GM21526 (cell line): ENCODE measurements at regions not wholly inside any gene's neighbourhood (a gene's known extent, or its start where the extent isn't known, plus 50 kb on each side); places are given as distances from the start of the nearest gene placed in this dataset.

Experiments used
- ATAC-seq: cut with Tn5 transposase; IDR thresholded peaks from one replicate; pipeline ENCODE4 v1.9.1; 2021; ENCODE audit warnings: moderate library complexity; ENCODE audit not compliant: unreplicated experiment, low FRiP score

DNA sequence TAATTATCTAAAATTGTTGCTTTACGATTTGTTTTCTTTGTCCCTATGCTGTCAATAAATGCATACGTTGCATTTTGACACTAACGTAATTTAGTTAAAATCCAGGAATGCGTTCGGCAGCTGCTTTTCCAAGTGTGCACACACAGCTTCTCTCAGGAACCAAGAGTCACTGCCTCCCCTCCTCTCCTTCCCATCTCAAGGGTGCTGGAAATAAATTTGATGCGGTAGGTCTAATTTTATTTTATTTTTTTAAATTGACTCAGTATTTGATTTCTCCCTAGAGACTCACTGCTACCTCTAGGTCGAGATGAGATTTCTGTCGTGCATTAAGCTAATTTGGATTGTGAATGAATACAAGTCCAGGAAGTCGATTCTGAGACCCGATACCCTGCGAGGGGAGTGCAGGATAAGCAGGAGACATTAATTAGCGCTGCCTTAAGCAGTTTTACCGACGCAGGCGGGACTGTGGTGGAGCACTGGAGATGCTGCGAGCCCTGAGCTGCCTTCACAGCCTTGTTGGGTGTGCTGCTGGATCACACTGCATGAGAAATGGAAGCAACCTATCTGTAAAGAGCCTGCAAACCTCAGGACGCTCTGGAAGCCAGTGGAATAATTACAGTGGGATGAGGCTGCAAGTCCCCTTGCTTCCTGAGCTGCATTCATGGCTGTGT lies 381.2 kb downstream of the C6orf118 start:
- ATAC-seq, result no peak

DNA sequence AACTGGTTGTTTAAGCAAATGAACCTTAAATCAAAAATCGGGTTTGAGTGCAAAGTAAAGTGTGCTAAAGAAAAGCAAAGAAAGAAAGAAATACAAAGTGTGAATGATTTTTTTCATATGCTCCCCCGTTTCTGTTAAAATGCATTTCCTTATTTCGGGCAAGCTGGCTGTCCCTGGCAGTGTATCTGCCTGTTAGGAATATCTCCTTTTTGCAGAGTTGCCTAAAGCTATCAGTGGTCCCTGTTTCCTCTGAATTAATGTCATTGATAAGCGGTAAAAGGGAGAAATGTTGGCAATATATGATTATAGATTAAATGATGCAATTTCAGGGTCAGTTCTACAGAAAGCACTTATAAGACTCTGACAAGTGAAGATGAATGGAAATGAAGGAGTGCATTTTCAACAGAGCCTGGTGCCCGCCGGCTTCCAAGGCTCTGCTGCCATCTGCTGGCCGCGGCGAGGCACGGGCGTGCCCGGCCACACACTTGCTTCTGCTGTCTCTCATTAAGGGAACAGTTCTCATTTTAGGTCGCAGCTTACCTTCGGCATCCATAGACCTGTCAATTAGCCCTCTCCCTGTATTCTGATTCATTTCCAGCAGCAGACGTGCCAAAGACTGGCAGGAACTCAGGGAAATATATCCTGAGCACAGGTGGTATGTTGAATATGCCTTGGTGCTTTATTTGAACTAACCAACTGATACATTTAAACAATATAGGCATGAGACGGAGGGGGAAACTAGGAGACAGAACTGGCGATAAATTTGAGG lies 381.9 kb downstream of the C6orf118 start:
- ATAC-seq, result peak; percentile 92

DNA sequence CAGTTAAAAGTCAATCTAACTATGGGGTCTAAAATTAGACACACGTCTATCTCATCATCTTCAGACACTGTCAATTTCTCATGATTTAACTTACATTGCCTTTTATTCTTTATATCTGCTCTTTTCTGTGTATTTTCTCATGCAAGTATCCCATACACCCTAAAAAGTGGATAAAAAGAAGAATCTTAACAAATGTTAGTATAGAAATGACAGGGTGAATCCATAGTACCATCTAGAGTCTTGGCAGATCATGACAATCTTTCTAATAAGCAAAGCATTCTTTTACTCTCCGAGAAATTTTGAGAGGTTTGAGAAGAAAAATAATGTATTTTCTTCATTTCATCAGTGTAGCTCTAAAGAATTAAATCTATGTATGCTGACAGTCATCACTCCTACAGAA lies 382.7 kb downstream of the C6orf118 start:
- no peak for ATAC-seq

DNA sequence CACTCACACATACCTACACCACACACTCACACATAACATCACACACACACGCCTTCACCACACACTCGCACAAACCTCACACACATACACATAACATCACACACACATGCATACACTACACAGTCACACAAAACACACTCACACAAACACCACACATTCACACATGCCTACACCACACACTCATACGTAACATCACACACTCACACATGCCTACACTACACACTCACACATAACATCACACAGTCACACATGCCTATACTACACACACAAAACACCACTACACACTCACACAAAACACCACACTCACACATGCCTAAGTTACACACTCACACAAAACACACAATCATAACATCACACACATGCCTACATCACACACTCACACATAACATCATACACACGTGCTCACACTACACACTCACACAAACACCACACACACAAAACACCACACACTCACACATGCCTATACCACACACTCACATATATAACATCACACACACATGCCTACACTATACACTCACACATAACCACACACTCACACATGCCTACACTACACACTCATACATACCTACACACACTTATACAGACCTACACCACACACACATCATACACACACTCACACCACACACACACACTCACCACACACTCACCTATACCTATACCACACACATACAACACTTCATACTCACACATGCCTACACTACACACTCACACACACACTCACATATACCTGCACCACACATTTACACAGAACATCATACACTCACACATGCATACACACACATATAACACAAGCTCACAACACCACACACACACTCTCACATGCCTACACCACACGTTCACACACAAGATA lies 383.5 kb downstream of the C6orf118 start:
- ATAC-seq, result no peak

DNA sequence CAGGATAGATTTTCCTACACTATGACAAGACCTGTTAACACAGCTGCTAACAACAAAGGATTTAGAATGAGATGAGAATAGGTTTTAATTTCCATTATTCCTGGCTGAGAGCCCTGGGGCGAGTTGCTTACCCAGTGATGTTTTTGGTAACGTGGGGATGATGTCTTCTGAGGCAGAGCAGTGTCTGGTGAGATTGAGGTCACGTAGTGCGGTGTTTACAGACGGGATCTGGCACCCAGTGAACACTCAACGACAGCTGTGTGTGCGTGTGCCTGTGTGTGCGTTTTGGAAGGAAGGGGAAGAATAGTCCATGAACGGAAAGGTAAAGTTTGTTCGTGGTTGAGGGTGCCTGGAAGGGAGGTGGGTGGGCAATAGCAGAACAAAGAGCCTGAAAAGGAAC lies 384.7 kb downstream of the C6orf118 start:
- no peak for ATAC-seq

DNA sequence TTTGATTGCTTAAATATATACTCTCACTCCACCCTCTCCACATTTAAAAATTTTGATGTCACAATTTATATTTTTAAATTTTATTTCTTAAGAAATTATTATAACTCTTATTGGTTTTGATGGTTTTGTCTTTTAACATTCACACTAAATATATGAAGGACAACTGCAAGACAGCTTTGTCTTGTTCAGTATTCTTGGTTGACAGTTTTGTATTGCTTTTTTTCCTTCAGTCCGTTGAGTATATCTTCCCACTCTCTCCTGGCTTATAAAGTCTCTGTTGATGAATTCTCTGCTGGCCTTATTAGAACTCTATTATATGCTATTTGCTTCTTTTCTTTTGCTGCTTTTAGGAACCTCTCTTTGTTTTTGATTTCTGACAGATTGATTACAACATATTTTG lies 392.2 kb downstream of the C6orf118 start:
- ATAC-seq, result no peak

DNA sequence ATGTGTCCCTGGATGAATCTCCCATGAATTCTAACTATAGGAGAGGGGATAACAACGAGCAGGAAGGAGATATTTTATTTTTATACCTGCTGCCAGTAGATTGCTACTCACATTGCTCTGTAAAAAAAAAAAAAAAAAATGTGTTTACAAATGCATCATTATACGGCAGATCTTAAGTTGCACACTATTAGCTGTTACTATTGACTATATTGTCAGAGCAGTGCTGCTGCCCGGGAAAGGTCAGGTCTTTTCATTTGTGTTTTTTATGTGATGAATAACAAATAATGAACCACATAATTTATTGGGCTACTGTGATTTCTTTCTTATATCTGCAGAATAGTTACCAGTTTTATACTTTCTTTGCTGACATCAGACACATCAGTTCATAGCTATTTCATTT lies 393.3 kb downstream of the C6orf118 start:
- no peak for ATAC-seq

DNA sequence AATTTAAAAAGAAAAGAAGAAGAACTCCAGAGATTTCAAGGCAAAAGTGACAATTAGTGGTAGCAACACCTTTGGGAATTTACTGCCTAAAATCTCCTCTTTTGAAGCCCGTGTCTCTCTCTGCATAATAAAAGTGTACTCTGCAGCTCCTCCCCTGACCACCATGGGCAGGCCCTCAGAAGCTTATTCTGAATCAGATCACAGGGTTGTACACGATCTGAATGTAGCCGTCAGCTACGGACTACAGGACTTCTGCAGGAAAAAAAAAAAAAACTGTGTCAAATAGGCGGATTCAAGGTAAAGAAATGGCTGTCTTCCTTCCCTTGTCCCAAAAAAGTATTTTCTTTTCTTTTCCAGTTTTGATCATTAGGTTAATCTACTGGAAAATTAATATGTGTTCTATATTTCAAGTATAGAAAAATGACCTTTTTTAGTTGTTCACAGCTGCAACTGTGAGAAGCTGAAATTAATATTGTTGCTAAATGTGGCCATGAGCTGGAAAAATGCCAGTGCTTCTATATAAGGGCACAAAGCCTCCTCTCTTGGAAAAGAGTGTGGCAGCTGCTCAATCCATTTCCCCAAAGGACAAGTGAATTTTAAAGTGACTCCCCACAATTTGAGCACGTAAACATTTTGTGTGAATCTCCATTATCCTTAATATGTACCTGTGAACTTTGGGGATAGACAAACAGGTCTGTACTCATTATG lies 397.4 kb downstream of the C6orf118 start:
- ATAC-seq, result no peak

DNA sequence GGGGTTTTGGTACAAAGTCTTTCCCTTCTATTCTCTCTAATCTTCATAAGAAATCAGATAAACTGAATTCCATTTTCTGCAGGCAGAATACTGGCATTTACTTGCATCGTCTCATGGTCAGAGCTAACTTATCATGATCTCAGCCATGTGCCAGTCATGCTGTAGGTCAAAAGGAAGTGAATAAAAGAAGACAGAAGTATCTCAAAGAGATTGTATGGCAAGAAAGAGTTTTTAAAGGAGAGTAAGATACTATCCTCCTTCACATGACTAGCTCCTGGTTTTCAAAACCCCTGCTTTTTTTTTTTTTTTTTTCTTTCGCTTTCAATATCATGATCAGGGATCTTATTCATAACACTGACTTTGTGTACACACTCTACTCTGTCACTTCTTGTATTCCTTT lies 398.3 kb downstream of the C6orf118 start:
- no peak for ATAC-seq

DNA sequence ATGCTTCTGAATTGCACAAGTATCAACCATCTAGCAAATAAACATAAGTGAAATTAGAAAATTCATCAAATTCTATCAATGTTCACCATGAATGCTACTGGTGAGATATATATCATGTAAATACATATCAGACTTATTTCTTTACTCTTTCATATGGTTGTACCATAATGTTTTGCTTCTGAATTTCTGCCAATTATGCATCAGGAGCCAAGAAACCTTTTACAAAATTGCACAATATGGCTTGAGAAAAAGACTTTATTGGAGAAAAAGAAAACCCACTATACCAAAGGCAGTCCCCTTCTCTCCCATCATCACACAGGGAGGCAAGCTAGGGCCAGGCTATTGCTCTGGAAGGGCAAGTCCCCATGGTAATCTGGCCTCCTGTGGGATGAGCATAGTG lies 402.6 kb downstream of the C6orf118 start:
- no peak for ATAC-seq

DNA sequence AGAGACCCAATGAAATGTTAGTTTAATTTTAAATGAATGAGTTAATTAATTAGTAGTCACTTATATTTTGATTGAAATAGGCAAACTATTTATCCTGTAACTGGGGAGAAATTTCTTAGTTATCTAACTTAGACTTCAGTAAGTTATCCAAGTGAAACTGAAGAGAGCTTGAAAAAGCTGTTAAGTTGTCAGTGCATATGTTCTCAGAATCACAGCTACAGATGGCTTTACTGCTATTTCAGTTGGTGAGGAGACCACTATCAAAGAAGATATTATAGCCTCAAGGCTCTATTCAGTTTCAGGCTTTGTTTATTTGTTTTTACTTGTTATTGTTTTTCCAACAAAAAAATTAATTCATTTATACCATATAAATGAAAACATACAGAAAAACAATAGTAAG lies 404.1 kb downstream of the C6orf118 start:
- ATAC-seq, result no peak

DNA sequence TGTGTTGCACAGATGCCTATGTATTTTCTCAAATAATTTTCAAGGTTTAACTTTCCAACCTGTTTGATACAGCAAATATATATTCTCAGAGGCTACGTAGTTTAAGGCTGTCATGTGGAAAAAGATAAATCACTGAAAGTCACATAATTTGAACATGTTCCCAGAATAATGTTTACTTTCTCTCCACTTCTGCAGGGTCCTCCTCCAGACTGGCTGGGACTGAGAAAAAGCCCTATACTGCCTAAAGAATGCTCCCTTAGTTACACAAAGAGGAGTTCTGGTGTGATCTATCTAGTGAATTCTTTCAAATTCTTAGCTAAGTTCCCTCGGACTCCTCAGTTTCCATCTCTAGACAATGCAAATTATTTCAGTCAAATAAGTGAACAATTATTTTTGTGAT lies 411.0 kb downstream of the C6orf118 start:
- ATAC-seq, result no peak

DNA sequence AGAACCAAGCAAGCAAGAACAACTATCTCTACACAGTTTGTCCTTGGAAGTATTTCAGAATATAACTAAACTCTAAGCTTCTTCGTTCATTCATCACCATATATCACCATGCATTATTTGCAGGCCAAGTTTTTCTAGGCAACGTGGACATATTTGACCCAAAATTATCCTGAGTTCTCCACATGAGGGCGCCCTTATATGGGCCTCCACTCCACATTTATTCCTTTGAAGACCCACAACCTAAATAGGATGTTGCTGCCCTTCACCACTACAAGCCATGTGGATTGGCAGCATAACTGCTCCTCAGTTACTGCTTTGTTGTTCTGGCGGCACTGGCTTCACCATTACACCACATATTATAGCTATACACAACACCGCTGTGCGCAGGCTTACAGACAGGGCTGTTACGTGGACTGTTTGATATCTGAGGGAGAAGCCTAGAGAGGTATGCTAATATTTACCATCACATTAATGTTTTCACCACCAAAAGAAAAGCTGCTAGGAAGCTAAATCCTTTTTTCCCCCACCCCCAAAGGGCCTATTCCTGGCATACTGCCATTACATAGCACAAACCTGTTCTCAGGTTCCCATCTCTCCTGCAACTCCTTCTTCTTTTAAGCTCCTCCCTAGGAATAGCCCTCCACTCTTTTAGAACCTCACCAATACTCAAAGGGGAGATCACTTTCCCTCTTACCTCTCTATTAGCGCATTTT lies 411.7 kb downstream of the C6orf118 start:
- ATAC-seq, result no peak

DNA sequence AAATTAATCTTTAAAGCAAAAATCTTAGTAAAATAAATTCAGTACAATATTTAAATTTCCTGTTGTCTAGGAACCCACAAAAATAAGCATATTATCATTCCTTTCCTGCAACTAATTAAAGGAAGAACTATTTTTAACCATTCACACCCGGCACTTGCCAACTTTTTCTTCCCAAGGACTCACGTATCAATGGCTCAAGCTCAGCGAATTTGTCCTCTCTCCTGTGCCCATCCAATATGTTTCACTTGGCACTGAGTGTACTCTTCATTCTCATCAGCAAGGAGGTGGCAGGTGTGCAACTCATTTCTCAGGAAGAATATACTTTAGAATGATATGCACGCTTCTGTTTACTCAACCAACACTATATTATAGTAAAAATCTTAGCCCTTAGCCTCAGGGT lies 419.4 kb downstream of the C6orf118 start:
- ATAC-seq, result no peak

DNA sequence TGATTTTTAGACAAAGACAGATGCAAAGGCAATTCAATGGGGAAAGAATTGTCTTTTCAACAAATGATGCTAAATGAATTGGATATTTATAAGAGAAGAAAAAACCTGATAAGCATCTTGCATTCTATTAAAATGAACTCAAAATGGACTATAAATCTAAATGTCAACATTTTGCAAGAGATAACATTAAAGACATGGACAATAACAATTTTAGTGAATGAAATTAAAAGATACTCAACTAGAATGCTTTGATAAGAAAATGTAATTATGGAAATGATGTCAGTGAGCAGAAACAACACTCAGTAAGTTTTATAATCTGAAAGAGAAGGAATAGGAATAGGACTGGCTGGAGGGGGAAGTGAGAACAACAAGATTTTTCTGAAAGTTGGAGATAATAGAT lies 421.7 kb downstream of the C6orf118 start:
- no peak for ATAC-seq

DNA sequence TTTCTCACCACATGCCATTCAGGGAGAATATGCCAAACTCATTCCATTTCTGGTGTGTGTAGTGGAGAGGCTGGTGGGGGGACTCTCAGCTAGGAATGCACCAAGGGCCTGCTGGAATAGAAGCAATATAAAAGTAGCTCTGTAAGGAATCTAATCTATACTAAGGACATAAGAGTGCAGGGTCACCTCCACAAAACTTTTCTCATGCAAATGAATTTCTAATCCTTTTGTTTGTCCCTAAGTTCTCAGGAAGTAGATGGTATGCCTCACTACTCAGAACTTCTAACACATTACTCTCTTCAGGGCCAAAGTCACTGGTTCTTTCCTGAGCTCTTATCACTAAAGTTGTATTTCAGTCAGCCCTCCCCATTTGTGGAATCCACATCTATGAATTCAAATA lies 427.2 kb downstream of the C6orf118 start:
- ATAC-seq, result no peak

DNA sequence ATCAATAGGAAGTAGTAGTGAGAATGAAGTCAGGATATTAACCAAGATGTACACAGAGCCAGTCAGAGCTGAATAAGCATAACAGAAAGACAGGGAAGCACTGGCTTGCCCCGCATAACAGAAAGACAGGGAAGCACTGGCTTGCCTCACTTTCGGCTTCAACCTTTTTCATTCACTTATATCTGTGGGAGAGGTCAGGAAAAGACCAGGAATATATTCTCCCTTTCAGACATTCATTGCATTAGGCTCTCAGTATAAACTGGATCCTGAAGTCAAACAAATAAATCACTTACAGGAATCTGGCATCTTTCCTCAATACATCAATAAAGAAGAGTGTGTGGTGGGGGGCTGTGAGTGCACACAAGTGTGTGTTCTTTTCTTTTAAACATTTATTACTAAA lies 437.6 kb downstream of the C6orf118 start:
- no peak for ATAC-seq

DNA sequence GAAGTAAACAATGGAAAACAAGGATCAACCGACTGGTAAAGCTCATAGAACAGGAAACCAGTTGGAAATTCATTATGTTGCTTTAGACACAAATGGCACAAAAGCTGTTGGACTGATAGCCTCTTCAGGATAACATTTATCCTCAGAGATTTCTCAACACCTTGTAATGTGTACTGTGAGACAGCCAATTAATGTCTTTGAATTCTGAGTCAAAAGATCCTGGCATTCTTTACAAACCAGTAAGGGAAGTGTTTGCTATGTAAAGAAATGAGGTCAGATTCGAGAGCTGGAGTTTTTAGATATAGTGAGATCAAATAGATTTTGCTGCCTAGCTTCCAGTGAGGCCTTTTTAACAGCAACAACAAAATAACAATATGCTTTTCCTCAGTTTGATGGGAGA lies 439.2 kb downstream of the C6orf118 start:
- ATAC-seq, result no peak

DNA sequence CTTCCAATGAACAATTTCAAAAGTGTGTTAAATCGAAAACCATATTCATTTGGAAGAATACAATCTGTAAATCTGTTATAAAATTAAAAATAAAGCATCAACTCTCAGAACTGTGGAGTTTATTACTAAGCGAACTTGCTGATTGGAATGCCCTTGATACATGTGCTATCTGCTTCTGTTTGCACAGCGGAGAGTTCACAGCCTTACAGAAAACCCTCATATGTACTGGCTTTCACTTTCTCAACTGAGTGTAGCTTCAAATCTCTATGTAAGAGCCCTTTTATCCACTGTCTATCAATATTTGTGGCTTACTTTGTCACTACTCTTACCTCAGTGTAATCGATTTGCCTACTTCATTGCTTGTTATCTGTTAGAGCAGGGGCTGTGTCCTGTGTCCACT lies 447.4 kb downstream of the C6orf118 start:
- no peak for ATAC-seq

DNA sequence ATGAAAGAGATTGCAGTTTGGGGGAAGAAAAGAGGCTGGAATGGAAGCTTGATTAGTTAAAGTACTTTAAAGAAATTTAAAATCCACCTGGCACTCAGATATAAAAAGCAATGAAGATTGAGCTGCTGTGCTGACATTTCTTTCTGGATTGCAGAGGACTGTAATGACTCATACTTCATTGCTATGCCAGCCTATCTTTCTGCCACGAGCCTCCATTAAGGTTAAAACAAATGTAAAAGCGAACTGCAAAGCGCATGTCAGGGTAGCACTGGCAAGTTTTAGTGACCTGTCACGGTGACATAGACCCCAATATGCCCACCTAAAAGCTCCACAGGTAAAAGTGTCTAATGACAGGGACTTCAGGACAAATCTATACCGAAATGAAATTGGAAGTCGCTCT lies 449.6 kb downstream of the C6orf118 start:
- no peak for ATAC-seq
